H1 (cell line): ENCODE measurements at regions not wholly inside any gene's neighbourhood (a gene's known extent, or its start where the extent isn't known, plus 50 kb on each side); places are given as distances from the start of the nearest gene placed in this dataset.

ENCODE experiments used
- CTCF ChIA-PET: fragments of 300-600 bp; sonication (Branson Sonifier 250); formaldehyde crosslinking; loops from one replicate; lab custom pipeline; 2021; ENCODE audit not compliant: partially characterized antibody; lab: Charles Lee
- POLR2A ChIA-PET: fragments of 300-600 bp; sonication (Branson Sonifier 250); formaldehyde crosslinking; loops from one replicate; lab custom pipeline; 2021; ENCODE audit warnings: inconsistent platforms; ENCODE audit not compliant: partially characterized antibody; lab: Charles Lee
- DNase-seq, 2 experiments: peaks; one replicate each; pipeline versions ENCODE4 v3.0.0 to v3.0.0-alpha.2; 2010 to 2022; ENCODE audit warnings: low spot score in 2 of 2, low read depth in 1 of 2, mixed read lengths in 1 of 2
- FAIRE-seq: peaks from 2 replicates; lab custom pipeline; 2011; peaks lifted over from hg19 to GRCh38; lab: Jason Lieb, UNC
- H2AFZ ChIP-seq: 2 replicates; pipeline ENCODE4 v1.8.1; 2012; ENCODE audit warnings: low read length, inconsistent platforms
- H2AK5ac ChIP-seq: 2 replicates; pipeline ENCODE4 v1.6.1; 2013; ENCODE audit warnings: low read depth, low read length
- H2BK120ac ChIP-seq: replicated peaks from 2 replicates; pipeline ENCODE3; 2013; ENCODE audit warnings: low read depth, low read length, inconsistent platforms
- H2BK12ac ChIP-seq: 2 replicates; pipeline ENCODE4 v1.6.1; 2013; ENCODE audit warnings: low read depth, low read length
- H2BK15ac ChIP-seq: 2 replicates; pipeline ENCODE4 v1.6.1; 2013; ENCODE audit warnings: low read length
- H2BK20ac ChIP-seq: 2 replicates; pipeline ENCODE4 v1.6.1; 2013; ENCODE audit warnings: low read length
- H2BK5ac ChIP-seq: 2 replicates; pipeline ENCODE4 v1.6.1; 2013; ENCODE audit warnings: low read depth, low read length
- H3K14ac ChIP-seq: 2 replicates; pipeline ENCODE4 v1.6.1; 2013; ENCODE audit warnings: inconsistent platforms; ENCODE audit not compliant: insufficient read length
- H3K18ac ChIP-seq: 2 replicates; pipeline ENCODE4 v1.6.1; 2013; ENCODE audit warnings: low read length; ENCODE audit errors: extremely low read depth
- H3K23ac ChIP-seq: 2 replicates; pipeline ENCODE4 v1.6.1; 2013; ENCODE audit warnings: inconsistent platforms; ENCODE audit not compliant: insufficient read length
- H3K23me2 ChIP-seq: 2 replicates; pipeline ENCODE4 v1.6.1; 2013; ENCODE audit warnings: low read depth, low read length
- H3K27ac ChIP-seq: 2 replicates; pipeline ENCODE4 v1.6.1; 2011; ENCODE audit warnings: low read depth, low read length, inconsistent platforms
- H3K27me3 ChIP-seq, 4 experiments: replicated peaks in 1 of 4; 1 replicate in 1 of 4; 2 replicates in 3 of 4; pipeline versions ENCODE4 v1.6.1 to v1.8.1; 2011 to 2013; ENCODE audit warnings: low read length in 3 of 4, mild to moderate bottlenecking in 3 of 4, inconsistent platforms in 2 of 4, mixed read lengths in 2 of 4, moderate library complexity in 1 of 4; ENCODE audit not compliant: control insufficient read depth in 3 of 4, insufficient read depth in 3 of 4; ENCODE audit errors: extremely low read depth in 1 of 4
- H3K36me3 ChIP-seq, 4 experiments: 2 replicates each; pipeline versions ENCODE4 v1.6.1 to v1.8.1; 2011 to 2013; ENCODE audit warnings: mild to moderate bottlenecking in 4 of 4, low read length in 3 of 4, moderate library complexity in 2 of 4, control low read depth in 1 of 4, inconsistent platforms in 1 of 4; ENCODE audit not compliant: insufficient read depth in 4 of 4, control insufficient read depth in 2 of 4
- H3K4ac ChIP-seq: replicated peaks from 2 replicates; pipeline ENCODE3; 2013; ENCODE audit warnings: low read length, low read depth, mixed read lengths, inconsistent platforms; ENCODE audit not compliant: insufficient read length
- H3K4me1 ChIP-seq, 4 experiments: replicated peaks in 1 of 4; 1 replicate in 1 of 4; 2 replicates in 3 of 4; pipeline versions ENCODE4 v1.6.1 to v1.8.1; 2011 to 2013; ENCODE audit warnings: low read length in 3 of 4, inconsistent platforms in 2 of 4, mixed read lengths in 1 of 4; ENCODE audit not compliant: insufficient read depth in 4 of 4, control insufficient read depth in 3 of 4
- H3K4me2 ChIP-seq, 2 experiments: 2 replicates each; pipeline versions ENCODE4 v1.6.1 to v1.8.1; 2011 to 2013; ENCODE audit warnings: low read depth in 2 of 2, low read length in 2 of 2, control low read depth in 1 of 2, inconsistent platforms in 1 of 2, mild to moderate bottlenecking in 1 of 2; ENCODE audit not compliant: insufficient read depth in 1 of 2
- H3K4me3 ChIP-seq, 4 experiments: fragments of 200-600, 300-600 bp in 1 of 4; sonication (generic), shearing (Covaris generic), sonication (Bioruptor Twin) in 1 of 4; 2 replicates each; pipeline versions ENCODE4 v1.5.1 to v1.8.1; 2011 to 2016; ENCODE audit warnings: low read length in 4 of 4, low read depth in 3 of 4, control low read depth in 2 of 4, inconsistent platforms in 2 of 4, mild to moderate bottlenecking in 2 of 4, mixed read lengths in 1 of 4, moderate library complexity in 1 of 4; ENCODE audit not compliant: insufficient read depth in 2 of 4; ENCODE audit errors: extremely low read depth in 1 of 4
- H3K56ac ChIP-seq: replicated peaks from 2 replicates; pipeline ENCODE3; 2013; ENCODE audit warnings: low read depth, mild to moderate bottlenecking, mixed read lengths, low read length, inconsistent platforms; ENCODE audit not compliant: insufficient read length
- H3K79me1 ChIP-seq: 2 replicates; pipeline ENCODE4 v1.6.1; 2013; ENCODE audit warnings: low read depth, low read length, control low read depth
- H3K79me2 ChIP-seq, 2 experiments: 2 replicates each; pipeline versions ENCODE4 v1.6.1 to v1.8.1; 2012 to 2013; ENCODE audit warnings: low read length in 2 of 2, mild to moderate bottlenecking in 2 of 2, inconsistent platforms in 1 of 2; ENCODE audit not compliant: insufficient read depth in 2 of 2, control insufficient read depth in 1 of 2
- H3K9ac ChIP-seq, 4 experiments: replicated peaks in 1 of 4; 1 replicate in 1 of 4; 2 replicates in 3 of 4; pipeline versions ENCODE4 v1.6.1 to v1.8.1; 2011 to 2013; ENCODE audit warnings: low read depth in 3 of 4, low read length in 3 of 4, control low read depth in 2 of 4, mild to moderate bottlenecking in 2 of 4, moderate library complexity in 2 of 4, inconsistent platforms in 1 of 4; ENCODE audit errors: extremely low read depth in 1 of 4
- H3K9me3 ChIP-seq, 2 experiments: 2 replicates each; pipeline versions ENCODE4 v1.6.1 to v1.8.1; 2012 to 2013; ENCODE audit warnings: mild to moderate bottlenecking in 2 of 2, moderate library complexity in 2 of 2, control low read depth in 1 of 2, inconsistent platforms in 1 of 2, low read depth in 1 of 2, low read length in 1 of 2, mixed read lengths in 1 of 2; ENCODE audit not compliant: insufficient read depth in 2 of 2
- H4K20me1 ChIP-seq, 2 experiments: replicated peaks in 1 of 2; 2 replicates each; pipeline versions ENCODE3 to v1.8.1; 2011 to 2013; ENCODE audit warnings: inconsistent platforms in 2 of 2, low read length in 2 of 2, mild to moderate bottlenecking in 1 of 2; ENCODE audit not compliant: insufficient read depth in 2 of 2, control insufficient read depth in 1 of 2
- H4K5ac ChIP-seq: 2 replicates; pipeline ENCODE4 v1.6.1; 2013; ENCODE audit warnings: low read length, low read depth, mixed read lengths, inconsistent platforms; ENCODE audit not compliant: insufficient read length
- H4K8ac ChIP-seq: 2 replicates; pipeline ENCODE4 v1.8.0; 2013; ENCODE audit warnings: mild to moderate bottlenecking, moderate library complexity, low read length, inconsistent platforms; ENCODE audit not compliant: insufficient read depth; ENCODE audit errors: extremely low read depth
- H4K91ac ChIP-seq: replicated peaks from 2 replicates; pipeline ENCODE3; 2013; ENCODE audit warnings: low read length, mixed read lengths, inconsistent platforms; ENCODE audit not compliant: insufficient read length
- GABPA ChIP-seq: IDR thresholded peaks from 2 replicates; pipeline ENCODE4 v1.6.1; 2011; ENCODE audit warnings: mild to moderate bottlenecking, low read length, moderate library complexity, borderline replicate concordance; ENCODE audit not compliant: insufficient read depth
- RAD21 ChIP-seq, 2 experiments: IDR thresholded peaks in 1 of 2; conservative IDR thresholded peaks in 1 of 2; 2 replicates each; pipeline ENCODE4 v1.6.1; 2011; ENCODE audit warnings: low read depth in 2 of 2, low read length in 2 of 2, improper control_type of control experiment in 1 of 2, inconsistent platforms in 1 of 2, mild to moderate bottlenecking in 1 of 2, moderate library complexity in 1 of 2
- WGBS, 2 experiments: shearing (Covaris generic) in 1 of 2; methylation state at CpG; one replicate each; pipeline versions ENCODE4 v1.1.6 to v1.1.7; 2013 to 2015; ENCODE audit warnings: low lambda C conversion rate in 2 of 2, mixed read lengths in 2 of 2, inconsistent platforms in 1 of 2, low coverage in 1 of 2, missing lambda C conversion rate in 1 of 2; ENCODE audit not compliant: insufficient replicate concordance in 2 of 2, insufficient coverage in 1 of 2, insufficient read length in 1 of 2; ENCODE audit errors: extremely low coverage in 1 of 2, missing lambda C conversion rate in 1 of 2; 5-methylcytosine and 5-hydroxymethylcytosine counted together

GRCh38 chr2:144152817-144153271, 367.1 kb downstream of the ZEB2 start:
- H3K27me3 ChIP-seq: no peaks in the 10 kb centered on the region
- no peak overlapping the region for H2AK5ac ChIP-seq
- H2BK5ac ChIP-seq: no peak overlapping the region
- H3K4me1 ChIP-seq: peaks cover 0 to 1% (median 0%) of the 10 kb centered on the region in 4 experiments; a peak in 2 of 7 replicates
- no peak overlapping the region for H3K56ac ChIP-seq
- no peaks in the 10 kb centered on the region for H3K79me1 ChIP-seq
- H2BK12ac ChIP-seq: no peak overlapping the region
- H3K27ac ChIP-seq: no peak overlapping the region
- no peak overlapping the region for H2BK120ac ChIP-seq
- no peak overlapping the region for H3K4me3 ChIP-seq
- ChIA-PET CTCF (no interaction called here), POLR2A (no interaction called here)
- no peaks in the 10 kb centered on the region for H3K23me2 ChIP-seq
- no peak overlapping the region for H3K14ac ChIP-seq
- no peak overlapping the region for H3K23ac ChIP-seq
- no peak overlapping the region for H3K4me2 ChIP-seq
- no peak overlapping the region for H4K5ac ChIP-seq
- H3K4ac ChIP-seq: no peak overlapping the region
- no peak overlapping the region for H2BK15ac ChIP-seq
- no peak overlapping the region for H3K18ac ChIP-seq
- H2AFZ ChIP-seq: no peak overlapping the region
- H3K79me2 ChIP-seq: no peaks in the 10 kb centered on the region
- H3K9ac ChIP-seq: no peak overlapping the region
- H4K8ac ChIP-seq: no peak overlapping the region
- TF ChIP-seq RAD21 (IDR thresholded peaks at IDR 0.05 in 1 of 2, conservative IDR thresholded peaks at IDR 0.05 in 1 of 2; ENCODE audit: low read depth in 2 of 2, low read length in 2 of 2) (peak; percentile 22 to 35), GABPA (no peak)
- H4K20me1 ChIP-seq: no peaks in the 10 kb centered on the region
- H3K9me3 ChIP-seq: no peaks in the 10 kb centered on the region
- no peak for FAIRE-seq
- no peak overlapping the region for H2BK20ac ChIP-seq
- 81% methylated on average over 5 of the region's 5 CpGs; no CpG with 5 or more reads in 1 of the 2 experiments for WGBS, 2 experiments
- no peak overlapping the region for H4K91ac ChIP-seq
- no peak for DNase-seq
- H3K36me3 ChIP-seq: no peaks in the 10 kb centered on the region
